Left cardiac atrium (tissue), 4 donors: ENCODE measurements at regions not wholly inside any gene's neighbourhood (a gene's known extent, or its start where the extent isn't known, plus 50 kb on each side); places are given as distances from the start of the nearest gene placed in this dataset.

Source experiments
- ATAC-seq, 2 donors: fragments of 200-7000 bp; cut with Tn5 transposase; one replicate each; pipeline ENCODE4 v1.9.1; 2020; ENCODE audit warnings: mild to moderate bottlenecking in 2 of 2, moderate library complexity in 2 of 2
- DNase-seq: peaks from one replicate; pipeline ENCODE4 v3.0.0-alpha.2; 2020
- intact Hi-C, 2 donors: fragments of 100-400 bp; cut with DNase I; formaldehyde crosslinking; loops; one replicate each; pipeline versions ENCODE4 v1.14.1 to v1.15.1; 2022 to 2023
- donor health status: DM: no; HTN: yes; CAD: no.
- donor health status: DM: no; HTN: yes; CAD: no; lungs with severe emphysema.
- donor health status: DM: yes; HTN: yes; CAD: no.
- donor health status: Dilated cardiomyopathy.

DNA sequence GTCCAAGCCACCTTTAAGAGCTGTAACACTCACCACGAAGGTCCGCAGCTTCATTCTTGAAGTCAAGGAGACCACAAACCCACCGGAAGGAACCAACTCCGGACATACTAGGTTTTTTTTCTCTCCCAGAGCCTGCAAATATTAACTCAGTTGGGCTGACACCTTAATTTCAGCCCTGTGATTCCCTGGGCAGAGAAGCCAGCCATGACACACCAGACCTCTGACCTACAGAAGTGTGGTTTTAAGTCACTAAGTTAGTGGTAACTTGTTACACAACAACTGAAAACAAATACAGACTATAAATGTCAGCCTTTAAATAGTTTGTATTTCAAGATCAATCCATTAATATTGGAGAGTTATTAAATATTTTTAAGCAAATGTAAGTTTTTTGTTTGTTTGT lies 855.1 kb downstream of the TMEM182 start:
- ATAC-seq, result no peak
- intact Hi-C loops, result no loop called here
- no peak for DNase-seq

DNA sequence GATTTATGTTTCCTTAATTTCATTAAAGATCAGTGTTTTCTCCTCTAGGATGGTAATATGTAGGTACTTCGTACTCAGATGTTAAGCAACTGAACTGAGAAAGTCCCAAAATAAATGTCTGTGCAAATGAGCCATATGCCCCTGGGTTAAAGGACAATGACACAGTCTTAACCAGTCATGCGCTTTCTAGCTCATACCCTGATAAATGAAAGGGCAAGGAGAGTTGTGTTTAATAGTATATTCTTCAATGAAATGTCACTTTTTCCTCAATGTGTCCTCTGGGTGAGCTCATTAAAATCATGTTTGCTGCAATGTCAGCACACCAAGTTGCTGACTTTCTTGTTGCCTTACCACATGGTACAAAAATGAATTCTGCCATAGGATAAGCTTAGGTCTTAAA lies 856.3 kb downstream of the TMEM182 start:
- intact Hi-C loops, result no loop called here
- no peak for DNase-seq
- no peak for ATAC-seq

DNA sequence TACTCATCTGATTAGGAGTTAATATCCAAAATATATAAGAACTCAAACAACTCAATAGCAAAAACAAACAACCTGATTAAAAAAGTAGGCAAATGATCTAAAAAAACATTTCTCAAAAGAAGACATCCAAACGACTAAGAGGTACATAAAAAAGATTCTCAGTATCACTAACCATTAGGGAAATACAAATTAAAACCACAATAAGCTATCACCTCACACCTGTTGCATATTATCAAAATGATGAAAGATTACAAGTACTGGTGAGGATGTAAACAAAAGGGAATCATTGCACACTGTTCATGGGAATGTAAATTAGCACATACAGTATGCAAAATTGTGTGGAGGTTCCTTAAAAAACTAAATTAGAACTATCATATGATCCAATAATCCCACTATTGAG lies 865.5 kb downstream of the TMEM182 start:
- intact Hi-C loops, result no loop called here
- DNase-seq (no peak), ATAC-seq (no peak)

DNA sequence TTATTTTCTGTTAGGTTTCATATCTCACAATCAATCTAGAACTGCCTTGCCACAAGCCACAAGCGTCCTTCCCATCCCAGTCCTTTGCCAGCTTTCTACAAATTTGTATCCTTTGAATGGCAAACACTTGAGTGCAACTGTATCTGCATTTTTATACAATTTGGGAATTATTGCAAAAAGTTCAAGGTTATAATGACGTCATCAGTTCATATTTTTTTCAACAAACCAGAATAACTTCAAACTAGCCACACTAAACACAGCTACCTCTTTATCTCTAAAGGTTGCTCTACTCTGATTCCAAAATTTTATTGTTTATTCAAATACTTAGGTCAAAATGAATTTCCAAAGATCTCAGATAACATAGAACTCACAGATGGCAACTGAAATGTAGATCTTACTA lies 877.1 kb downstream of the TMEM182 start:
- intact Hi-C loops, result no loop called here
- ATAC-seq (no peak), DNase-seq (no peak)

DNA sequence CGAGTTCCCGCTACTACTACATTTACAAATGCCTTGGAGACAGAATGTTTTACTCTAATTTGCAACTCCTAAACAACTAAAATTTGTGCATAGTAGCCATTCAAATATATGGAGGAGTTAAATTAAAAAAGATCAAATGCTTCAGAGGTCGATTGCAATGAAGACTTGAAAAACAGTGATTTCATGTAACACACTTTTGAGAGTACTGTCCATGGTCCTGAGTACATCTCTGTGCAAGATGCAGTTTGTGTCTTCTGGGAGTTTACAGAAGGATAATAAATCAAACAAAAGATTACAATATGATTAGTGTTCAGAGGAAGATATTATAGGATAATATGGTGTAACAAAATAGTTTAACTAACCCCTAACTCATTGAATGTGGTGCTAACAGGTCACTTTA lies 894.7 kb downstream of the TMEM182 start:
- no peak for DNase-seq
- intact Hi-C loops, result no loop called here

DNA sequence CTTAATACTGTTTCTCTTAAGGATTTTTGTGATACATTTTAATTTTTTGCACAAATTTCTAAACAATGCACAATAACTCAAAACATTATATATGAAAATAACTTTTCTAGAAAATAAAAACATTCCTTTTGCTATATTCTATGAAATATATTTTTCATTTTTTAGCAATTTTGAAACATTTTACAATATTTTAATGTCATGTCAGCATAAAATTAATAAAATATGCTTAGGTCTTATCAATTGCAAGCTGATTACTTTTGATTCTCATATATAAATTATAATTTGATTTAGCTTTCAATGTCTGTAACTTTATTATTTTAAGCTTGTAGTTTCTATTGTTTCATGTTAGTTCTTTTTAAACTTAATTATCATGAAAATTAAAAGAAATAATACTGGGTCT lies 898.7 kb downstream of the TMEM182 start:
- ATAC-seq (no peak), DNase-seq (no peak)
- intact Hi-C loops, result no loop called here

More for the DNA sequence above, 894.7 kb downstream of the TMEM182 start:
- no peak for ATAC-seq

DNA sequence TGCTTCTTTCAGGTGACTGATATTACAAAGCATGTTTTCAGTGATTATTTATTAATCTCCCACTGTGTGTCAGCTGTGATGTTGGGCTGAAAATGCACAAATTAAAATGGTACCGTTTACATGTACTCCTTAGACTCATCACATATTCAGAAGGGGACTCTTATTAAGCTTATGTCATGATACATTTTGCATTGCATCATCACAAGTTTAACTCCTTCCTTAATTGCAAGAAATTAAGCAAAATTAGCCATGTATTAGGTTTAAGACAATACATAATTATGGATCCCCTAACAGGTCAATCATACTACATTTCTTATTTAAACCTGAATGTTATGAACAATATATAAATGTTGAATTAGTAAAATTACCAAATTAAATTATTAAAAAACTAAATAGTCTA lies 899.1 kb downstream of the TMEM182 start:
- ATAC-seq (no peak), DNase-seq (no peak)
- intact Hi-C loops, result no loop called here

DNA sequence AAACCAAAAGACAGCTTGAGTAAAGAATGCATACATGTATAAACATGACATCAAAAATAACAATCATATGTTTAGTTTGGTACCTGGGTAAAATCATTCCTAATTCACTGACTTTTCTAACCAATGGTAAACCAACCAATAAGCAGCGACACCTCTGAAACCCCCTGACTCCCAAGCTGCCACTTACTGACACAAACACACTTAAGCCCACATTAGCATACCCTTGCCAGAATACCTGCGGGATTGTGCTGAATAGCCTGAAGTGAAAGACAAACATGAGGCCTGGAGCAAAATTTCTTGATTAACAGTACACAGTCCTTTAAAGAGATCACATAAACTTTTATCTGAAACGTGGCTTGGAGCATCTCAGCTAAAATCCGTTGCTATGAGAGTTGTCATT lies 902.9 kb downstream of the TMEM182 start:
- DNase-seq, result no peak
- intact Hi-C loops, result no loop called here
- no peak for ATAC-seq

DNA sequence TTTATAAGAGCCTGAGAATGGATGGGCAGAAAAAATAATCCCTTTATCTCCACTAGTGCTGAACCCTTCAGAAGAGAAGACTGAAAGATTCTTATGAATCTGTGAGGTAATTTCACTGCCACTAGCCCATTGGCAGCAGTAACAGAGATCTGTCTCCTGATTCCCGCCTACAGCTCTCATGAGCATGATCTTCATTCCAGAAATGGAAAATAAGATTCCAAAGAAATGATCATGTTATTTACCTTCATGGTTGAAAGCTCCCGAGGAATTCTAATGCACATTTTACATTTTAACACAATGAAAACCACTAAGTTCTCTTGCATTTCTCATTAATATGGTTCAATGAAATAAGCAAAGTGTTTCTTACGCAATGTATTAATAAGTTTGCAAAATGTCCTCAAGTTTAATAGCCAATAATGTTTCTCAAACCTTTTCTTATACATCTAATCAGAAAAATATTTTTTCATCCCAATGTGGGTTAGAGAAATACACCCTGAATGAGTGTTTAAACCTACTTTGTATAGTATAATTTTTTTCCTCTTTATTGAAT lies 905.6 kb downstream of the TMEM182 start:
- DNase-seq (no peak), ATAC-seq (no peak)
- intact Hi-C loops, result no loop called here

DNA sequence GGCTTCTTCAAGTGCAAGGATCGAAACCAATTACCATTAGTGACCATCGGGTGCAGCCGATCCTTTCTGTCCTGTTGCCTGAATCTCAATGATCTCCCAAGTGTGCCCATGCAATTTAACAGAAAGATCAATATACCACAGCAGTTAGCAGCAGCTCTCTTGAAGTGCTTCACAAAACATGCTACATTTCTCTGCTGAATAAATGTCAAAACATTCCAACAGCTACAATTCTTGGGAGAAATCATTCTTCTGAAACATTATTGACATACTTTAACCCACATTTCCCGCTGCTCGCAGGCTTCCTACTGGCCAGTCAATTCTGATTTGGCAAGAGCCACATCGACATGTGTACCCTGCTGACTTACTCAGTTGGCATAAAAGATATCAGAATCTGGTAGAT lies 907.7 kb downstream of the TMEM182 start:
- ATAC-seq, result no peak
- intact Hi-C loops, result no loop called here
- no peak for DNase-seq
